ENCODE measurements at regions not wholly inside any gene's neighbourhood (a gene's known extent, or its start where the extent isn't known, plus 50 kb on each side); places are given as distances from the start of the nearest gene placed in this dataset.

DNA sequence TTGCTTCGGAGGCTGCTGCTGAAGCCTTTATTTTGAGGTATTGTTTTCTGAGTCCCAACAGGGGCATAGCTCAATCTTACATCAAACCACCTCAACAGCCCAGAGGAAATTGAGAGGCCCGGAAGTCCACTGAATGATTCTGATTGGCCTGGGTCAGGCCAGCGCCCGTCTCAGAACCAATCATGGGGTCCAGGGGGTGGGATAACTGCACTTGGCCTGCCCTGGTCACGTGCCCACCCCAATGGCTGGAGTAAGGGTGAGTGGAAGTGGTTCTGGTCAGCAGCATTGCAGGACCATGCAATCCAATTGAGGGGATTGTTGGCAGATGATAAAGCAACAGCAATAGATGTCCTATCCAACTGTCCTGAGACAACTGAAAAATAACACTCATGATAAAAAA, 190.6 kb downstream of the HERPUD2 start:
- no peak for ATAC-seq (replicated peaks)
- no peaks in the 10 kb centered on the region for H3K9me3 Mint-ChIP-seq

DNA sequence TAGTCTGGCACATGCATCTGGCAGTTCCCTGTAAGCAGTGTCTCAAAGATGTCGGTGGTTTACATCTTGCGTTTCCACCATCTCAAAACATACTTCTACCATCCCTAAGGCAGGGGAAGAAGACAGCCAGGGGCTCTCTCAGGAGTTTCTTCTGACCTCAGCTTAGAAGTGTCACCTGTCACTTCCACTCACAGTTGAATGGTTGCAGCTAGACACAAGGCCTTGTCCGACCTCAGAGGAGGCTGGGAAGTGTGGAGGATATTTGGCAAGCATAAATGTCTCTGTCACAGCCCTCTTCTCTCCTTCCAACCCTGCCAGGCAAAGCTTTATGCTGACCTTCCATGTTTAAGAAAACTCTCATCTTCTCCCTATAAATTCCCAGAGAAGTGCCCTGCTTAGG, 193.3 kb downstream of the HERPUD2 start:
- no peaks in the 10 kb centered on the region for H3K4me1 Mint-ChIP-seq
- no peak overlapping the region for H3K27ac Mint-ChIP-seq
- H3K9me3 Mint-ChIP-seq: peaks cover 0 to 2% of the 10 kb centered on the region in 2 donors
- DNase-seq (no peak), ATAC-seq (replicated peaks) (no peak)
- H3K4me3 Mint-ChIP-seq: no peak overlapping the region
- peaks cover 29 to 33% of the 10 kb centered on the region in 2 donors for H3K27me3 Mint-ChIP-seq
- no peaks in the 10 kb centered on the region for H3K36me3 Mint-ChIP-seq

More for the DNA sequence above, 190.6 kb downstream of the HERPUD2 start:
- Mint-ChIP-seq H3K36me3 (no peaks in the 10 kb centered on the region), H3K4me1 (no peaks in the 10 kb centered on the region), H3K27ac (no peak overlapping the region), H3K27me3 (peaks cover 5 to 12% of the 10 kb centered on the region in 2 donors), H3K4me3 (no peak overlapping the region)
- no peak for DNase-seq

DNA sequence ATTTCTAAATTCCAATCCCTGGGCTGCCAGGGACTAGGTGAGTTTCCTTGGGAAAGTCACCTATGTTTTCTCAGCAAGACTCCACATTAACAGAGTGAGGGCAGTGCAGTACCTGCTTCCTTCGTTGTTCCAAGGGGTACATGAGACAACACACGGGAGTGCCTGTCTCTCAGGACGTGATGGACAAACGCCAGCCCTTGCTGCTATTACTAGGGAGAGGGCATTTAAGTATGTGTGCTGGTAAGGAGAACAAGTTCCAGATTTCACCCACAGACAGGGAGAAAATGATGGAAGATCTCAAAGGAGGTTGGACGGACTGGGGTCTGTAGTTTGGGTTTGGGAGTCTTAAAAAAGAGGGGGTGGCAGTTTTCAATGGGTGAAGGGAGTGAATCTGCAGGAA, 195.7 kb downstream of the HERPUD2 start:
- peaks cover 29 to 38% of the 10 kb centered on the region in 2 donors for H3K27me3 Mint-ChIP-seq
- peaks cover 0 to 3% of the 10 kb centered on the region in 2 donors for H3K4me1 Mint-ChIP-seq
- H3K4me3 Mint-ChIP-seq: no peak overlapping the region
- ATAC-seq (replicated peaks) (no peak), DNase-seq (no peak)
- H3K36me3 Mint-ChIP-seq: no peaks in the 10 kb centered on the region
- H3K27ac Mint-ChIP-seq: no peak overlapping the region
- peaks cover 0 to 2% of the 10 kb centered on the region in 2 donors for H3K9me3 Mint-ChIP-seq

DNA sequence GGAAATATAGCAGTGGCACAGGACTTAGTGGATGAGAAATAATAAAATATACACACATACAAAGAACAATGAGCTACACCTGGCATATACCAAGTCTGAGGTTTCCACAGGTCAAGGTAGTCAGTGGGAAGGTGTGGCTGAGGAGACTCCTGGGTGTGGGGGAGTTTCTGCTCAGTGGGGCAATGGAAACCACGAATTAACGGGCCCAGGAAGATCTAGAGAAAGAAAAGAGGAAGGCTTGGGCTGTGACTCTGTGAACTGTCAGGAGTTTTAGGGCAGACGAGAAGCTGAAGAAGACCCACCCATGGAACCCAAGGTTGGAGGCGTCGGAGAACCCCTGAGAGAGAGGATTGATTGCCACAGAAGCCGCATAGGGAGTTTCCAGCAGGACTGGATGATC, 196.5 kb downstream of the HERPUD2 start:
- DNase-seq: no peak

DNA sequence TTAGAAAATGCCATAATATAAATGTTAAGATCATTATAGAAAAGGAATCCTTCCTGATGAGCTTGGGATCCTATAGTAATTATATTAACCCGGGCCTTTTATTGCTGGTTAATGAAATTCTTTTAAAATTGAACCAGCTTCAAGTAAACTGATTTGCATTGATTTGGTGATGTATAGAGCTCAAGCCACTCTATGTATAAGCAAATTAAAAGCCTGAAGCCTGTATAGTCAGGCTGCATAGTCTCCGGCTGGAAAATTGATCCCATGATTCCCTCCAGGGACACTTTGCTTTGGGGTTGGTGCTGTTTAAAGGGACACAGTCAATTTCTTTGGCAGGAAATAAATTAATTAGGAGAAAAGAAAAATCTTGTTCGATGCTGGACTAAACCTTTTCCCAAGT, 199.1 kb downstream of the HERPUD2 start:
- Mint-ChIP-seq H3K27ac (no peak overlapping the region), H3K4me1 (peaks cover 0 to 3% of the 10 kb centered on the region in 2 donors)

More for the DNA sequence above, 196.5 kb downstream of the HERPUD2 start:
- peaks cover 0 to 2% of the 10 kb centered on the region in 2 donors for H3K9me3 Mint-ChIP-seq
- ATAC-seq (replicated peaks): no peak
- H3K27me3 Mint-ChIP-seq: peaks cover 28 to 43% of the 10 kb centered on the region in 2 donors
- no peak overlapping the region for H3K27ac Mint-ChIP-seq
- H3K4me1 Mint-ChIP-seq: peaks cover 0 to 3% of the 10 kb centered on the region in 2 donors
- H3K4me3 Mint-ChIP-seq: no peak overlapping the region
- no peaks in the 10 kb centered on the region for H3K36me3 Mint-ChIP-seq

DNA sequence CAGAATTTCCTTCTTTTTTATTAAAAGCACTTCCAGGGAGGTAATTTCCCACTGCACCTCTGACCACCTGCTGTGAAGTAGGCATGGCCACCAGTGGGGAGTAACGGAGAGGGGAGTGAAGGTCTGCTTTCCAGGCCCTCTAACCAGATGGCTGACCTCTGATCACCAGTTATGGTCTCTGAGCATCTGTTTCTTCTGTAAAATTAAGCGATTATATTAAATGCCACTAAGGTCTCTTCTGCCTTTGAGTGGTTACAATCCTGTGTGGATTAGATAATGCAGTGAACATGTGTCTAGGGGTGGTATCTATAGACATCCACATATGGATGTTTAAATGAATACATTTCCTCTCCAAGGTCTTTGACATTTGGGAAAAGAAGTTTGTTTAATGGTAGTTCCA, 199.6 kb downstream of the HERPUD2 start:
- peaks cover 0 to 2% of the 10 kb centered on the region in 2 donors for H3K9me3 Mint-ChIP-seq
- H3K27ac Mint-ChIP-seq: no peak overlapping the region
- peaks cover 36 to 43% of the 10 kb centered on the region in 2 donors for H3K27me3 Mint-ChIP-seq
- ATAC-seq (replicated peaks): no peak
- no peak overlapping the region for H3K4me3 Mint-ChIP-seq
- peaks cover 0 to 3% of the 10 kb centered on the region in 2 donors for H3K4me1 Mint-ChIP-seq
- no peaks in the 10 kb centered on the region for H3K36me3 Mint-ChIP-seq
- DNase-seq: no peak

More for the DNA sequence above, 199.1 kb downstream of the HERPUD2 start:
- ATAC-seq (replicated peaks): no peak
- no peak overlapping the region for H3K4me3 Mint-ChIP-seq
- peaks cover 32 to 43% of the 10 kb centered on the region in 2 donors for H3K27me3 Mint-ChIP-seq
- peaks cover 0 to 2% of the 10 kb centered on the region in 2 donors for H3K9me3 Mint-ChIP-seq
- no peak for DNase-seq
- H3K36me3 Mint-ChIP-seq: no peaks in the 10 kb centered on the region

DNA sequence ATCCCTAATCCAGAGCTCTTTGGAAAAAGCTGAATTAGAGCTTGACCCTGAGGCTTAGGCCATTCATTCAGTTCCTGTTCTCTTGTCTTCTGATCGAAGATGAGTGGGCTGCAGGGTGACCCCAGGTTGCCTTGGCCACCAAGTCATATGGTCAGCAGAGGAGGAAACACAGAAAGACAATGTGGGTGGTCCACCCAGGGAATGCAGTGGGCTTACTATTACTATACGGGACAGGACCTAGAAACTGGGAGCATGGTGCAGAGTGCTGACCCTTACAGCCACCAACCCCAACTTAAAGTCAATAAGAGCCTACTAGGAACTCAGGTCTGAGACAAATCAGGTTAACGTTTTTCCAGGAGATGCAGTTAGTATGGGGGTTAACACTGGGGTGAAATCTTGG, 200.5 kb downstream of the HERPUD2 start:
- Mint-ChIP-seq H3K4me3 (no peak overlapping the region), H3K27ac (no peak overlapping the region), H3K27me3 (peaks cover 36 to 38% of the 10 kb centered on the region in 2 donors), H3K36me3 (no peaks in the 10 kb centered on the region), H3K9me3 (peaks cover 0 to 2% of the 10 kb centered on the region in 2 donors), H3K4me1 (peaks cover 0 to 3% of the 10 kb centered on the region in 2 donors)
- ATAC-seq (replicated peaks) (no peak), DNase-seq (no peak)

DNA sequence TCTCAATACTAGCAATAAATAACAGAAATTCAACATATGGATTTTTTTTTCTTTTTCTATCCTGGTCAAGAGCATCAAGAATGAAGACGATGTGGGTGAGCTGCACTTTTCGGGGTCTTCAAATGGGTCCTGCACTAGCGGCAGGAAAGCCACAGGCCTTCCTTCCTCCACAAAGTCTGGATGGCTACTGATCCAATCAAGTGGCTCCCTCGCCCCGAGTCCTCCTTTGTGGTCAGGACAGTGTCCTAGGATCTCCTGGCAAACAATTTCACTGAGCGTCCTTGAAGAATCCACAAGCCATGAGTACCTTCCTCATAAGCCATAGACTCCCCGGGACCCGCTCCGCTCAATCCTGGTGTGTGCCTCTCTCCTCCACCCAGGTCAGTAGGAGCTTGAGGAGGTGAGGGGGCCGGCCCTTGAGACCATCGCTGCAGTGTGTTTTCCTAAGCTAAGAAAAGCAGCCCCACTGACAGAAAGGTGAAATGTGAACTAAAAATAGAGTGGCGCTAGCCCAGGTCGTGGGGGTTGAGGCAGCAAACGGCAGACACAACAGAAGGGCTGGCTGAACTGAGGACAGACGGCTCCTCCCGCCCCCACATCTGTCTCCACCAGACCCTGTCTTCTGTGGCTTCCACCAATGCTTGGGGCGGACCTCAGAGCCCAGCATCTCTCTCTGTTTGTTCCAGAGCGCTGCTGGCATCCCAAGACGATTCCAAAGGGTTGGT, 202.3 kb downstream of the HERPUD2 start:
- Mint-ChIP-seq H3K9me3 (peaks cover 0 to 2% of the 10 kb centered on the region in 2 donors), H3K36me3 (no peaks in the 10 kb centered on the region), H3K27me3 (peaks cover 23% of the 10 kb centered on the region in 2 donors), H3K27ac (no peak overlapping the region), H3K4me1 (peaks cover 0 to 3% of the 10 kb centered on the region in 2 donors), H3K4me3 (no peak overlapping the region)
- DNase-seq: no peak
- ATAC-seq (replicated peaks): no peak

DNA sequence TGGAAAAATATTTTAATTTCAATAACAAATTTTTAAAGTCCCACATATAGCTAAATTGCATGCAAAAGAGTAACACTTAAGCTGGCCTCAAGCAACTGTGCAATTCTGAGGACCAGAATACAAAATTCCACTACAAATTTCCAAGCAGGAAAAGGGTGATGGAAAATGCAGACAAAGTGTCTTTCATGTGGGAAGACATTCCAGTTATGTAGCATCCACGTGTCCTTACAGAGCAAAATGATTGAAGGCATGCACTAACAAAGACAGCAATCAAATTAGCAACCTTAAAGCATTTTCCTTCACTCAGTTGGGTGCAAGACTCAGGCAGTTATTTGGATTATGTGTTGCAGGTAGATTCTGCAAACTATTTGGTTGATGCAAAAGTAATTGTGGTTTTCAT, 203.7 kb downstream of the HERPUD2 start:
- no peaks in the 10 kb centered on the region for H3K9me3 Mint-ChIP-seq
- no peak overlapping the region for H3K4me3 Mint-ChIP-seq
- ATAC-seq (replicated peaks) (no peak), DNase-seq (no peak)
- no peaks in the 10 kb centered on the region for H3K4me1 Mint-ChIP-seq
- no peaks in the 10 kb centered on the region for H3K36me3 Mint-ChIP-seq
- H3K27me3 Mint-ChIP-seq: peaks cover 9 to 15% of the 10 kb centered on the region in 2 donors
- no peak overlapping the region for H3K27ac Mint-ChIP-seq

DNA sequence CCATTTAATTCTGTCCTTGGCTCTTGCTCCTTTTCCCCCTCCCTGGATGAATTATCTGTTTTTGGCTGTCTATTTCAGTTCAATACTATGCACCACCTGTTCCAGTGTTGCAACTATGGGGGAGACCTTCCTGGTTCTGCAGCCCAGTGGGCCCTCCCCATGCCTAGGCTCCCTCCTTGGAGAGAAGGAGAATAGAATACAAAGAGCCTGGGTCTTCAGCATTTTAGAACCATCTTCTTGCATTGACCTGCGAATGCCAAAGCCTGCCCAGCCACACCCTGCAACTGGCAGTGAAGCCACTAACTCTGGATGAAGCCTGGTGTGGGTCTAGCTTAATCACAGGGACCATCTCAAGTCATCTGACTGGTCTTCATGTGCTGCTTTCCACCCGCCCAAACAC, 207.1 kb downstream of the HERPUD2 start:
- no peaks in the 10 kb centered on the region for H3K36me3 Mint-ChIP-seq
- no peak overlapping the region for H3K4me3 Mint-ChIP-seq
- DNase-seq: no peak
- no peak for ATAC-seq (replicated peaks)
- no peaks in the 10 kb centered on the region for H3K4me1 Mint-ChIP-seq
- no peak overlapping the region for H3K27ac Mint-ChIP-seq
- H3K9me3 Mint-ChIP-seq: no peaks in the 10 kb centered on the region
- peaks cover 14 to 15% of the 10 kb centered on the region in 2 donors for H3K27me3 Mint-ChIP-seq

DNA sequence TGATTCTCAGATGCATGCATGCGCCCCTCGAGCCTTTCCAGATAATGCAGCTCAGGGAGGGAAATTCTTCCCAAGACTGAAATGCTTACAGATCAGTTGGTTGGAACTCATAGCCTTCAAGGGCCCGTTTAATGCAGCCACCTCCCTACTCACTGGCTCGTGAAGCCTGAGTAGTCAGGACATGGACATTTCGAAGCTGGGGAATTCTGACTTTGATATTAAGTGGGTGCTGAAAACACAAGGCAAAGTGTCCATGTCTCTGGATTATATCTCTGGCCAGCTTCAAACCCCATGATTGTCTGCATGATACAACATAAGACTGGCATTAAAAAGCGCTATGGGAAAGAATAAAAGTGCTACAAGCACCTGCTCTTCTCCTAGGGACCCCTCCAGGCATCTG, 207.5 kb downstream of the HERPUD2 start:
- no peak for ATAC-seq (replicated peaks)
- no peaks in the 10 kb centered on the region for H3K36me3 Mint-ChIP-seq
- H3K9me3 Mint-ChIP-seq: no peaks in the 10 kb centered on the region
- no peak for DNase-seq
- no peak overlapping the region for H3K27ac Mint-ChIP-seq
- H3K4me3 Mint-ChIP-seq: no peak overlapping the region
- peaks cover 13 to 15% of the 10 kb centered on the region in 2 donors for H3K27me3 Mint-ChIP-seq
- H3K4me1 Mint-ChIP-seq: no peaks in the 10 kb centered on the region

DNA sequence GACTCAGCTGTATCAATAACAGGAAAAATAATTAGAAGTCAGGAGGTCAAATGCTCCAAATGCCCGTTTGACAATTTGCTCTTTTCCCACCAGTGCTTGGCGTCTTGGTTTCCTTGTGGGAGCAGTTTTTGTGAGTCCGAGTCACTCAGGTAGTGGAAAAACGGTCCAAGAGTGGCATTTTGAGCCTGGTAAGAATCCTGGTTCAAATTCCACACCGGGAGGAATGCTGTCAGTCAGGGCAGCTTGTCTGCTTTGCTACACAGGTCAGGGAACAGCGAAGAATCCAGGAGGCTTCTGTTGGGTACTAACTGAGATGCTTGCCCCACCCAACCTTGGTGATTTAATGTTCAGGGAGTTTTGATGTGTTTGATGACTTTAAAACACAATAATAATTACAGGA, 209.5 kb downstream of the HERPUD2 start:
- DNase-seq: no peak
- Mint-ChIP-seq H3K4me1 (no peaks in the 10 kb centered on the region), H3K4me3 (no peak overlapping the region), H3K9me3 (no peaks in the 10 kb centered on the region), H3K27me3 (peaks cover 16 to 33% of the 10 kb centered on the region in 2 donors), H3K27ac (no peak overlapping the region), H3K36me3 (no peaks in the 10 kb centered on the region)
- ATAC-seq (replicated peaks): no peak

DNA sequence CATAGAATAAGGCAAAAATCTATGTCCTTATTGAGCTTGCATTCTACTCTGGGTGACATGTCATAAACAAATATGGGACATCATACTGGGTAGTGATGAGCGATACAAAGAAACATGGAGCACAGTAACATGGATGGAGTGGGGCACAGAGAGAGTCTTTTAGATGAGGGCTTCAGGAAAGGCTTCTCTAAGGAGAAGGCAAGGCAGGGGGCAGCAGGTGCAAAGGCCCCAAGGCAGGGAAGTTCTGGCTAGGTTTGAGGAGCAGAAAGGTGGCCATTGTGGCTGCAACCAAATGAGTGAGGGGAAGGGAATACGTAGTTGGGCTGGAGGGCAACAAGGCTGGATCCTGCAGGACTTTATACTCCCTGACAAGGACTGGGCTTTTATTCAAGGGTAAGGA, 211.4 kb downstream of the HERPUD2 start:
- H3K36me3 Mint-ChIP-seq: no peaks in the 10 kb centered on the region
- ATAC-seq (replicated peaks) (no peak), DNase-seq (no peak)
- H3K4me1 Mint-ChIP-seq: no peaks in the 10 kb centered on the region
- no peak overlapping the region for H3K4me3 Mint-ChIP-seq
- H3K9me3 Mint-ChIP-seq: peaks cover 0 to 5% of the 10 kb centered on the region in 2 donors
- peaks cover 19 to 41% of the 10 kb centered on the region in 2 donors for H3K27me3 Mint-ChIP-seq
- H3K27ac Mint-ChIP-seq: no peak overlapping the region

DNA sequence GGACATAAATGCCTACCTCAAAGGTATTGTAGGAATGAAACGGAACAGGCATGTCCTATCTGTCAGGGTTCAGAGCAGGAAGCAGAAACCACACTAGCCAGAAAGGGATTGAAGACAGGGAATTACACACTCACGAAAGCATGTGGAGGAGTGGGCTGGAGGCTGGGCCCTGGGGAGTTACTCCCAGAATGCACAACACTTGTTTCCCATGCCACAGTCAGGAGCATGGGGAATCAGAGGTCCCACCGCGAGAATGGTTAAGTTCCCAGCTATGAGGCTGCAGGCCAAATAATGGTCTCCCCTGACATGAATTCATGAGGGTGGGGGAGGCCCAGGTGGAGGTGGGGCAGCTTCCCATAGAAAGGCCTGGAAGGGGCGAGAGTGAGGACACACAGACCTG, 212.7 kb downstream of the HERPUD2 start:
- peaks cover 10 to 12% of the 10 kb centered on the region in 2 donors for H3K9me3 Mint-ChIP-seq
- H3K36me3 Mint-ChIP-seq: no peaks in the 10 kb centered on the region
- ATAC-seq (replicated peaks) (no peak), DNase-seq (no peak)
- H3K4me1 Mint-ChIP-seq: no peaks in the 10 kb centered on the region
- H3K27me3 Mint-ChIP-seq: peaks cover 20 to 46% of the 10 kb centered on the region in 2 donors
- H3K27ac Mint-ChIP-seq: no peak overlapping the region
- no peak overlapping the region for H3K4me3 Mint-ChIP-seq

DNA sequence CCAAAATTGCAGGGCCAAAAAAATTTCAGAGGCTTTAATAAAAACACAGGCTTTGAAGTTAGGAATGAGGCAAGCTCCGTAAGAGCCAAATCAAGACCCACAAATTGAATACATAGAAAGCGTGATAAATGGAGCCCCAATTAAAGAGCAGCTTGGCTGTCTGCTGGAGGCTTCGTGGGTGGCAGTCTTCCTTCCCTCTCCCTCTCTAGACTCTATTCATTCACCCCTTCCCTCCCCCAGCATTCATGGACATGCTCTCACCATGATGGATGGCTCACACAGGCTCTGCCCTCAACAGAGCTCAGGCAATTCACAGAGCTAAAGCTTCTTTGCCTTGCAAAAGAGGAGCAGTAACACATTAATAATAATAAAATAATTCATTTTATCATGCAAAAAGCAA, 214.1 kb downstream of the HERPUD2 start:
- H3K9me3 Mint-ChIP-seq: peaks cover 16 to 17% of the 10 kb centered on the region in 2 donors
- no peaks in the 10 kb centered on the region for H3K4me1 Mint-ChIP-seq
- no peaks in the 10 kb centered on the region for H3K36me3 Mint-ChIP-seq
- no peak for DNase-seq
- peaks cover 25 to 52% of the 10 kb centered on the region in 2 donors for H3K27me3 Mint-ChIP-seq
- no peak overlapping the region for H3K4me3 Mint-ChIP-seq
- no peak overlapping the region for H3K27ac Mint-ChIP-seq
- no peak for ATAC-seq (replicated peaks)
